GM19351 (cell line): ENCODE measurements at regions not wholly inside any gene's neighbourhood (a gene's known extent, or its start where the extent isn't known, plus 50 kb on each side); places are given as distances from the start of the nearest gene placed in this dataset.
"Not testable (repeated sequence)": the region's sequence is repeated elsewhere in the genome, so short reads cannot be mapped to it uniquely, and the experiment has no call there.

Experiments used
- ATAC-seq: cut with Tn5 transposase; IDR thresholded peaks from one replicate; pipeline ENCODE4 v1.9.1; 2021; ENCODE audit warnings: mild to moderate bottlenecking, moderate library complexity; ENCODE audit not compliant: unreplicated experiment

- no peak for ATAC-seq
Observed at GRCh38 chr3:104920512-104920911, 446.2 kb upstream of the ALCAM start.

DNA sequence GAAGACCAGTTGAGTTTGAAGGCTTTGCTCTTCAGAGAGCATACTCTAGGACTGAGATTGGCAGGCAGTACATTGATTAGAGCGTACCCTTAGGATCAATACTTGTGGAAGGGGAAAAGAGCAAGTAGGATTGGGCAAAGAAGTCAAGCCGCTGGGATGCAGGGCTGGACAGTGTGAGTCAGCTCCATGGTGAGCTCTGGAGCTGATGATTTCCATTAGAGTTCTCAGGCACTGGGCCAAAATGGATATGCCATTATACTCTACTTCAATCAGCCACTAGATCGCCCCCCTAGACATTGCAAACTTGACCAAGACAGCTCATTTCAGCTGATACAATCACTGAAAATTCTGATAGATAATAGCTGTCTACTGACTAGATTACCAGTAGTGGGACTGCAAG, 432.7 kb upstream of the ALCAM start:
- no peak for ATAC-seq

GRCh38 chr3:104935613-104936012, 431.1 kb upstream of the ALCAM start:
- no peak for ATAC-seq

GRCh38 chr3:104939196-104939595, 427.5 kb upstream of the ALCAM start:
- no peak for ATAC-seq

- no peak for ATAC-seq
Observed at GRCh38 chr3:104941785-104942184, 424.9 kb upstream of the ALCAM start.

GRCh38 chr3:104943974-104944373, 422.7 kb upstream of the ALCAM start:
- ATAC-seq = no peak

DNA sequence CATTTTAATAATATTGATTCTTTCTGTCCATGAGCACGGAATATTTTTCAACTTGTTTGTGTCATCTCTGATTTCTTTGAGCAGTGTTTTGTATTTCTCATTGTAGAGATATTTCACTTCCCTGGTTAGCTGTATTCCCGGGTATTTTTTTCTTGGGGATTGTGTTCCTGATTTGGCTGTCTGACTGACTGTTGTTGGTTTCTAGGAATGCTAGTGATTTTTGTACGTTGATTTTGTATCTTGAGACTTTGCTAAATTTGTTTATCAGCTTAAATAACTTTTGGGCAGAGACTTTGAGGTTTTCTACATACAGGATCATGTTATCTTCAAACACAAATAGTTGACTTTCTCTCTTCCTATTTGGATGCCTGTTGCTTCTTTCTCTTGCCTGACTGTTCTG, 418.8 kb upstream of the ALCAM start:
- no peak for ATAC-seq

DNA sequence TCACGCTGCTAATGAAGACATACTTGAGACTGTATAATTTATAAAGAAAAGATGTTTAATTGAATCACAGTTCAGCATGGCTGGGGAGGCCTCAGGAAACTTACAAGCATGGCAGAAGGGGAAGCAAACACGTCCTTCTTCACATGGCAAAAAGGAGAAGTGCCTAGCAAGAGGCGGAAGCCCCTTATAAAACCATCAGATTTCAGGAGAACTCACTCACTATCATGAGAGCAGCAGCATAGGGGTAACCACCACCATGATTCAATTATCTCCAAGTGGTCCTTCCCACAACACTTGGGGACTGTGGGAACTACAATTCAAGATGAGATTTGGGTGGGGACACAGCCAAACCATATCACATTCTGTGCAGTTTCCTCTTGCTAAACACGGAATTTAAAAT, 416.9 kb upstream of the ALCAM start:
- ATAC-seq = not testable (repeated sequence)

DNA sequence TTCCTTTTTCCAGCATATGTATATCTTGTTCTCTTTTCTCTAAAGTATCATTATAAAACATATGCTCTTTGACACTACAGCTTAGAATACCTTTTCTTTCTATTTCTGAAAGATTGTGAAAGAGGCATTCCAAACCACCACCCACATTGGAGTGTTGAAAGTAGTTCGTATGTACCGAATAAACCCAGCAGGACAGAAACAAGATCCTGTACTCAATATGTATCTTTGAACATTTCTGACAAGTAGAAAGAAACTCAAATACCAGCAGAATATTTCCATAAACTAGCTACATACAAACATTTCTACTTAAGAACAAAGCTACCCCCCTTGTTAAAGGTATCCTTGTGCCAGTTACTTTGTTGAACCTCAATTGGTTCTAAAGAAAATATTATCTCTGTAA, 415.3 kb upstream of the ALCAM start:
- ATAC-seq = no peak

DNA sequence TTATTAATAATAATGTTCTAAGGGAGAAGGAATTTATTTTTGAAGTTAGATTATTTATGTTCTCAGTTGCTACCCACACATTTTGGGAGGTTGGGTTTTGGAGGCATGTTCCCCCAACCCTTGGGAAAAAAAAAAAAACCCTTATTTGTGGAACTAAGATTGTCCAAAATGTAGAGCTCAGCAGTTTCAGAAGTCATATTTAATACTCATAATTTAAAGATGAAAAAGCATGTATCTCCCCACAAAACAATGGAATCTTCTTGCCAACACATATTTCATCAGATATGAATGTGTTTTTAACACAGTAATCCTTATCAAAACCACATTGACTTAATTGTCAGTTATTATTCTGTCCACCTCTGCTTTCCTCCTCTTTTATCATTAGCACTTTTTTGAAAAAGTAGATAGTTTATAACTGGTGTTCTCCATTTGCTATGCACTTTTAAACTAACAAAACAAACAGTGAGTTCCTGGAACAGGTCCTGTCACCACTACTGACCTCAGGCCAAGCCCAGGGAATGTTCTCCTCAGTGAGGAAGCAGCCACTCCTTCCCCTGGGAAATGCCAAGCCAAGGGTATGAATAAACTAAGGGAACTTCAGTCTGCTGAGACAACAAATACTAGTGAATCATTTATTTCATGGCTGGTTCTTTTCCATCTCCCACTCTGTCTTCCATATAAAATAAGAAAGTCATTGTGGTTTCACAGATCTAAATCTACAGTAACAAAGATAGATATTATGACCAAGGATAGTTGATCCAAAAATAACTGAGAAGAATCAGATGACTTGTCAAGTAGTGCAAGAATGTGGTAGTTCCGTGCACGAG, 414.4 kb upstream of the ALCAM start:
- no peak for ATAC-seq

GRCh38 chr3:104956620-104957345, 409.9 kb upstream of the ALCAM start:
- ATAC-seq = no peak

- no peak for ATAC-seq
Observed at GRCh38 chr3:104960579-104960978, 406.1 kb upstream of the ALCAM start.

GRCh38 chr3:104961851-104962250, 404.9 kb upstream of the ALCAM start:
- no peak for ATAC-seq

DNA sequence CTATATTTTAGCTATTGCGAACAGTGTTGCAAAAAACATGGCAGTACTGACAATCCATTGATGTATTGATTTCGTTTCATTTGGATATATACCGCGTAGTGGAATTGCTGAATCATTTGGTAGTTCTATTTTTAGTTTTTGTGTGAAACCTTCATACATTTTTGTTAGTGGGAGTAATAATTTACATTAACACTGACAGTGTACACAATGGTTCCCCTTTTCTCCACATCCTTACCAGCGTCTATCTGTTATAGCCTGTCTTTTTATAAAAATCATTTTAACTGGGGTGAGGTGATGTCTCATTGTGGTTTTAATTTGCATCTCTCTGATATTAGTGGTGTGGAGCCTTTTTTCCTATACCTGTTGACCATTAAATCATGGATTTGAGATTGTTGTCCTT, 392.4 kb upstream of the ALCAM start:
- ATAC-seq = no peak

DNA sequence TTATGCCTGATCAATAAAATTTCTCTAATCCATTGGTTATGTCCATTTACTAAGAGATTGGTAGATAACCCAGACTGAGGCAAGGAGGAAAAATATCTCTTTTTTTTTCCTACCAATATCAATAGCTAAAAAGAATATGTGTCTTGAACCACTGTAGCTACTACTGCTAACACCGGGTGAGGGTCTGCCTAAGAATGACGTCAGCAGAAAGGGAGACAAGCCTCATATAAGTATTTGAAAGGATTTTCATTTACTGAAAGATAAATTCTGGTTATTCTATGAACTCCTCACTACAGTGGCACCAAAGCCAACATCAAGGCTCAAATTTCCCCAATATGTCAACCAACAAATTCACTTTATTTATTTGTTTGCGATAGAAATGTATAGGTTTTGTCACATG, 389.0 kb upstream of the ALCAM start:
- no peak for ATAC-seq

- no peak for ATAC-seq
Observed at GRCh38 chr3:104982130-104982529, 384.6 kb upstream of the ALCAM start.

- ATAC-seq = no peak
Observed at GRCh38 chr3:104987859-104988258, 378.9 kb upstream of the ALCAM start.

DNA sequence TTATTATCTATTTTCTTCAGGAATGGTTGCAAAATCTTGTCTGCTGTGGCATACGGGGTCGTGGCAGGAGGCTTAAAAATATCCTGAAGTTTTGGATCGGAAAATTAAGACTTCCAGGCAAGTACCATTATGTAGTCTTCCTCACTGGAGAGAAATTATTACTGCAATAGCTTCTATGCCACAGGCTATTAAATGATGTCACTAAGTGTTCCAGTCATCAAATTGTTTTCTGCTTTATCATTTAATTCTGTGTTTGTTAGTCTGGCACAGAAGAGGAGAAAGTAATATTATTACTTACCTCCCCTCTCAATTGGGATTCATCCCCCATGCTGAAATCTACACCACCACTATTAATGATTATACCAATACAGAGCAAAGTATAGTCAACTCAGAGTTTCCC, 378.2 kb upstream of the ALCAM start:
- ATAC-seq = no peak

GRCh38 chr3:104989878-104990277, 376.8 kb upstream of the ALCAM start:
- ATAC-seq = no peak

DNA sequence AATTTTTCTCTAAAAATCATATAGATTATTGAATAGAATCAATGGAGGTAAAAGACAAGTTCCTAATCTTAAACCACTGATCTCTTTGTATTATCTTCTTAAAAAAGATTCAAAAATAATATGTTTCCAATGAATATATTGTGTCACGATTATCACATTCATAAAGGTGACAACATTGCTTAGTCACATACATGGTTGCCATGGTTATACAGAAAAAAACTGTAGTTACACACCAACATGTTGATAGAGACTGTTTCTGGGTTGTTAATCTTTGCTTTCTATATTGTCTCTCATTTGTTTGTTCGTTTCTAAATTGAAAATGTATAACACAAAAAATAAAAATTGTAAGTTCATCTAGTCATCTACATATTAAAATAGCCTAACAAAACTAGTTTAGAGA, 376.0 kb upstream of the ALCAM start:
- no peak for ATAC-seq

GRCh38 chr3:104992676-104993075, 374.0 kb upstream of the ALCAM start:
- no peak for ATAC-seq

DNA sequence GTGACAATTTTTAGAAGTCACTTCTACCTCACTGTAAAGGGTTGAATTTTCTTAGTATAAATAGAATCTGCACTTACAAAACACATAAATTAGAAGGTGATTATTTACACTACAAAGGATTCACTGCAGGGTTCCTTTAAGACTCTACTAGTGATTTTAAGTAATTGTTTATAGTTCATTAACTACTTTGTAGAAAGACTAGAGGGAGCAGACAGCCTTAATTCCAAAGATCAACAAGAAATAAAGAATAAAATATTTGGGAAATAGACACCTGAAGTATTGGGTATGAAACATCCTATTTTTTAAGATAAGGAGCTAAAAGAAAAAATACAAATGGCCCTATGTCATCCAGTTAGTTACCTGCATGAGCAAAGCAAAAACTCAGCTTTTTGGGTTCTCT, 360.5 kb upstream of the ALCAM start:
- no peak for ATAC-seq
